Stimulated activated CD4-positive, alpha-beta T cell treated with anti-CD3 and anti-CD28 coated beads, Interleukin-15, amount 100 ng/mL, for 24 hours (primary cell): ENCODE measurements at regions not wholly inside any gene's neighbourhood (a gene's known extent, or its start where the extent isn't known, plus 50 kb on each side); places are given as distances from the start of the nearest gene placed in this dataset.
"Not testable (repeated sequence)": the region's sequence is repeated elsewhere in the genome, so short reads cannot be mapped to it uniquely, and the experiment has no call there.

Experiments
- DNase-seq: peaks from one replicate; pipeline ENCODE4 v3.0.0-alpha.2; 2020

- no peak for DNase-seq
Observed at GRCh38 chr1:244326757-244327156, 125.0 kb downstream of the ADSS2 start.

- no peak for DNase-seq
Observed at GRCh38 chr1:244327533-244327932, 124.2 kb downstream of the ADSS2 start.

DNA sequence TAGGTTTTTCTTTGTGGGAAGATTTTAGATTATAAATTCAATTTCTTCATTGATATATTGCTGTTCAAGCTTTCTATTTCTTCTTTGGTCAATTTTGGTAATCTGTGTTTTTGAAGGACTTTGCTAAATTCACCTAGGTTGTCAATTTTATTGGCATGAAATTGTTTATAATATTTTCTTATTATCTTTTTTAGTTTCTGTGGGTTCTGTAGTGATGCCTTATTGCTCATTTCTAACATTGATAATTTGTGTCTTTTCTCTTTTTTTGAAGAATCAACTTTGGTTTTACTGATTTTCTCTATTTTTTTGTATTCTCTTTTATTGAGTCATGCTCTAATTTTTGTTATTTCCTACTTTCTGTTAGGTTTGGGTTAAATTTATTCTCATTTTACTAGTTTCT, 123.2 kb downstream of the ADSS2 start:
- no peak for DNase-seq

DNA sequence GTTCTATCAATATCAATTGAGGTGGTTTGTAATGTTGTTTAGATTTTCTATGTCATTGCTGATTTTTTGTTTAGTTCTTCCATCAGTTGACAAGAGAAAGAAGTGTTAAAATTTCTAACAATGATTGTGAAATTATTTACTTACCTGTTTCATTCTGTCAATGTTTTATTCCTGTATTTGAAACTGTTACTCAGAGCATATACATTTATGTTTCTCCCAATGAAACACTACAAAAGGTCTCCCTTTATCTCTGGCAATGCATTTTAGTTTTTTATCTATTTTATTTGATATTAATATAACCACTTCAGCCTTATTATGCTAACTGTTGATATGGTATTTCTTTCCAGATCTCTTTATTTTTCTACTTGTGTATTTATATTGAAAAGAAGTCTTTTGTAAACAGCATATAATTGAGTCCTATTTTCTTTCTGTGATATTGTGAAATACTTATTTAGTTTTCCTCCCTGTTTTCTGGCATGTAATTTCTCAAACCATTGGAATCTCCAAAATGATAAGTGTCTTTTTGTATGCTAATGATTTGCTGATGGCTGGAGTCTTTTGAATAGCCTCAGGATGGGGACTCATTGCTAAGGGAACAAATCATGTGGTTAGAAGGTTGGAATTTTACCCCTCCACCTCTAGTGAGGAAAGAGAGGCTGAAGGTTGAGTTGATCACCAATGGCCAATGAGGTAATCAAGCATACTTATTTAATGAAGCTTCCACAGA, 122.0 kb downstream of the ADSS2 start:
- DNase-seq: no peak

GRCh38 chr1:244330318-244330625, 121.4 kb downstream of the ADSS2 start:
- DNase-seq: no peak

GRCh38 chr1:244332761-244333160, 118.9 kb downstream of the ADSS2 start:
- DNase-seq: not testable (repeated sequence)

GRCh38 chr1:244334315-244334714, 117.4 kb downstream of the ADSS2 start:
- not testable (repeated sequence) for DNase-seq

- not testable (repeated sequence) for DNase-seq
Observed at GRCh38 chr1:244334842-244335241, 116.9 kb downstream of the ADSS2 start.

DNA sequence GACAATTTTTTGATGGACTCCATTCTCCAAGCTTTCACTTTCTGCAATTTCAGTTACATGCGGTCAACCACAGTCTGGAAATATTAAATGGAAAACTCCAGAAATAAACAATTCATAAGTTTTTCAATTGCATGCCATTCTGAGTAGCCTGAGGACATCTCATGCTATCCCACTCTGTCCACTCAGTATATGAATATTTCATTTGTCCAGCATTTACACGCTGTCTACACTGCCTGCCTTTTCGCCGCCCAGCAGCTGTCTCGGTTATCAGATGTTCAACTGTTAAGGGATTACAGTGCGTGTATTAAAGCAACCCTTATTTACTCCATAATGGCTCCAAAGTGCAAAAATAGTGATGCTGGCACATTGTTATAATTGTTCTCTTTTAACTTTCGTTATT, 116.3 kb downstream of the ADSS2 start:
- DNase-seq: no peak

DNA sequence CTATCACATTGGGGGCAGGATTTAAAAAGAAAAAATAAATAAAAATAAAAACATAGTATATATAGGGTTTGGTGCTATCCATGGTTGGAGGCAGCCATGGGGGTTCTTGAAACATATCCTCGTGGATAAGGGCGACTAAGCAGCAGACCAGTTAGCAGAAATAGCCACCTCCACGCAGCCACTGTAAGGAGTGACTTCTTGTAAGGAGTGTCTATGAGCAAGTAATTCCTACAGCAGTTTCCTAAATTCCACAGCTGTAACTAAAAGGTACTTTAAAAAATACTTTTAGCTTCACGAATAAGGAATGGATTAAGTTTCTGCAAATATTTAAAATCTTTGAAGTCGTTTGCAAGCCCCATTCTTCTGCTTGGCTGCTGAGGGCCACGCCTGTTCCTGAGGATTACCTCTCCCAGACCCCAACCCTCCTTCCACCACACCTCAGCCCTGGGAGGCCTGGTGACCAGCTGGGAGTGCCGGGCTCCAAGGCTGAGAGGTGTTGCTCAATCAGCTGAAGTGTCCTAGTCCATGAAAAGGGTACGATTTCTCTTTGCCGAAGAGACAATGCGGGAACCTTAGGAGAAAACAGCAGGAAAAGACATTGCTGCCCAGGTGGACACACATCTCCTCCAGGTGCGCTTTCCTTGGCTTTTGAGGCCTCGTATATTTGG, 115.3 kb downstream of the ADSS2 start:
- DNase-seq: no peak

- no peak for DNase-seq
Observed at GRCh38 chr1:244337839-244338238, 113.9 kb downstream of the ADSS2 start.

DNA sequence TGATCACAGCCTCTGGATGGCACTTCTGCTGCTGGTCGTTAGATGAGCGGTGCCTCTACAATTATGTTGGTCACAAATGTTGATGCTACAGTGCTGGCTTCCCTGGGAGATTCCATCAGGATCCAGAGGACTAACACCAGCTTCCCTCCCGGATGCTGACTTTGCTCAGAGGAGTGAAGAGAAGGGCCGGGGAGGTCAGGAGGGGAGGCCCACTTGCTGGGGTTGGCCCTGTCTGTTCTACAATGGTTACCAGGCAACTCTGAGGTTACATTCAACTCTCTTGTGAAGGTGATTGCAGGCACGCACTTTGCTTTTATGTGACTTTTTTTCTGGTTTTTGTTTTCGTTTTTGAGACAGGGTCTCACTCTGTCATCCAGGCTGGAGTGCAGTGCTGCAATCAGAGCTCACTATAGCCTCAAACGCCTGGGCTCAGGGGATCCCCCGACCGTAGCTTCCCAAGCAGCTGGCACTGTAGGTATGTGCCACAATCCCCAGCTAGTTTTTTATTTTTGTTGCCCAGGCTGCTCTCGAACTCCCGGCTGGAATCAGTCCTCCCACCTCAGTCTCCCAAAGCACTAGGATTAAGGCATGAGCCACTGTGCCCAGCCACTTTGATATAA, 112.5 kb downstream of the ADSS2 start:
- no peak for DNase-seq

DNA sequence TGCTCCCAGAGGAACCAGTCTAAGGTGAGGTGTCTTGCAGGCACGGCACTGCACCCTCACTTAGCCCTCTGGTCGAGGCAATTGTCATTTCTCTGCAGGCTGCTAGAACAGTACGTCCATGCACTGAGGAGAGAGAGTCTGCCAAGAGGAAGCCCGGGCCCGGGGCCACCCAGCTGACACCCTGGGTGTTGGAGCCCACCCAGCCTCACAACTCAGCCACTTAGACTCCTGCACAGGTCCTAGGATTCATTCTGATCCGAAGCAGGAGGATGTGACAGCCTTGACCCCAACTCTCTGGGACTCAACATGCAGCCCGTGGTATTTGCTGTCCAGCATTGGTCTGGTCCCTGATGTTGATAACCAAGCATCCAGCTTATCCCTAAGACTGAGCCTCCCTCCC, 111.9 kb downstream of the ADSS2 start:
- DNase-seq: no peak

- DNase-seq: no peak
Observed at GRCh38 chr1:244340396-244340795, 111.3 kb downstream of the ADSS2 start.

DNA sequence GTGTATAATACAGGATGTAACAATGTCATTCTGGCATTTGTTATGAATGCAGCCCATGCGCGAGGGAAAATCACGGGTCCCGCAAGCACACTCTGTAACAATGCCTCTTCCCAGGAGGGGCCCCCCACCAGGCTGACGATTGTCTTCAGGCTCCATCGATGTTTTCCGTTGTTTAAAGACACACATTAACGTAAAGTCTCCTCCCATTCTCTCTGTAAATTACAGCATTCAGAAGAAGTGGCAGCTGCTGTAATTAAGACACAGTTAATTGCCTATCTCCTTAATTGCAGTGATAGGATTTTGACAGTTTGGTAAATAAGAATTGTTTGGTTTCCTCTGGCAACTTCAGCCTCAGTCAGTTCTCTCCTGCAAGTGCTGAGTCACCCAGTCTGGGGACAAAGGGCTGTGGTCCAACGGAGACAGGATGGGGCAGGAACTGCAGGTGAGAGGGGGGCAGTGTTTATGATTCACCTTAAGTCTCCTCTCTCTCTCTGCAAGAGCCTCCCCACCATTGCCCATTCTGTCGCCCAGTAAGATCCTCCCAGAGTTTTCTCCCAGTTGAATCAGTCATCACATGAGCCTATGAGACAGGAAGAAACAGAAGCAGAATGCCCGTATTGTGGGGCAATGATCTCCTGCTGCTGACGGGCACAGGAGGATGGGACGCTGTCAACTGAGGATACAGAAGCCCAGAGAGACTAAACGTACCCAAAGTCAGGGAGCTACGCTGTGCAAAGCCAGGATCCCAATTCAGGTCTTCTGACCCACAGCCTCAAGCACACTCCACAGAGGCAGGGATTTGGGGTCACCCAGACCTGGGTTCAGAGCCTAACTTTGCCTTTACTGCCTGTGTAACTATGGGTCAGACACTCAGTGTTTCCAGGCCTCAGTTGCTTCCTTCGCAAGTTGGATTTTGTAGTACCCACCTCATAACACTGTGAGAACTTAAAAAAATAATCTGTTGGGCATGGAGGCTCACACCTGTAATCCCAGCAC, 110.0 kb downstream of the ADSS2 start:
- DNase-seq: peak; percentile 5

- DNase-seq: no peak
Observed at GRCh38 chr1:244344001-244344400, 107.7 kb downstream of the ADSS2 start.

DNA sequence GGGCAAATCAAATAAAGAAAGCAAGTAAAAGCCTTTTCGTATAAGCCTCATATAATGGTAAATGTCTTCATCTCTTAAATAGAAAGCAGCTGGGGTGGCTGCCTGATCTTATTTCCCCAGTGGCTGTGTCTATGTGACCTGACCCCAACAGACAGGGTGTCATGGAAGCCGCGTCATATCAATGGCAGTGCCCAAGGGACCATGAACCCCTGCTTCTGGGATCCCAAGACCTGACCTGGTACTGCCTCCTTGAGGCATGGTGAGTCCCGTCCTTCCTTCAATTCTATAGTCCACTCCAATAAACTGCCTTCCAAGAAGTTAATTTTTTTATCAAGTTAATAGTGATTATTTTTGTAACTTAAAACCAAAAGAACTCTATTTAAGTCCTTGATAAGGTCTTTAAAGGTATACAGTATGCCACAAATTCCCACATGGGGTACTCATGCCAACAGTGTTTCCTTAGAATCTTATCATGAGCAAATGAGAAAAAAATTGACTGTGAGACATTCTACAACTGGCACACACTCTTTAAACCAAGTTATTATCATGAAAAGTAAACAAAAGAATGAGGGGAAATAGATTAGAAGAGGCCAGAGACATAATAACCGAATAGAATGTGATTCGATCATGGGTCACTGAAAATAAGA, 104.6 kb downstream of the ADSS2 start:
- DNase-seq: no peak

DNA sequence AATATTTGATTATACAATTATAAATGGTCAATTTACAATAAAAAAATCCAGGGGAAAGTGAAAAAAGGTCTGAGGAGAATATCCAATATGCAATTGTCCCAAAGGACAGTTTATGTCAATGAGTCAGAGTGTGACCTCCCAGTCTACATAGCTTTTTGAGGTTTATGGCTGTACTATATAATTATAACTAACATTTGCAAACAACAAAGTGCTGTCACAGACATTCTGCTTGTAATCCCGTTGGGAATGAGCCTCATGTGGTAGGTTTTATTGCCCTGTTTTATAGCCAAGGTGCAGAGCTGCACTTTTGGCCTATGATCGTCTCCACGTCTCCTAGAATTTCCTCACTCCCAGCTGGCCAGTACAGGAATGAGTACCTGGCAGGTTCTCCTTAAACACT, 103.8 kb downstream of the ADSS2 start:
- no peak for DNase-seq

GRCh38 chr1:244349103-244349531, 102.6 kb downstream of the ADSS2 start:
- no peak for DNase-seq

- no peak for DNase-seq
Observed at GRCh38 chr1:244349581-244350001, 102.1 kb downstream of the ADSS2 start.

DNA sequence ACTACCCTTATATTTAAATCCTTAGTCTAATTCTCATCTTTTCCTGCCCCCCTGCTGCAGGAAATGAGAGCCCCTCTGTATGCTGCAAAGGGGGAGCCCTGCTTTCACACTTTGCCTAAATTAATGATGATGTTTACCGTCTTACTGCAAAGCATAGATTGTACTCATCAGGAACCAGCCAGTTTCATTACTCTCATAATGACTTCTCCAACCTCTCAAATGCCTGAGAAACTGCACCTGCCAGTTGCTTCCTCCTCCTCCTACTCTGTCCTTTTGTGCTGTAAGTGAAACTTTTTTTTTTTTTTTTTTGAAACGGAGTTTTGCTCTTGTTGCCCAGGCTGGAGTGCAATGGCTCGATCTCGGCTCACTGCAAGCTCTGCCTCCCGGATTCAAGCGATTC, 101.7 kb downstream of the ADSS2 start:
- DNase-seq: no peak

DNA sequence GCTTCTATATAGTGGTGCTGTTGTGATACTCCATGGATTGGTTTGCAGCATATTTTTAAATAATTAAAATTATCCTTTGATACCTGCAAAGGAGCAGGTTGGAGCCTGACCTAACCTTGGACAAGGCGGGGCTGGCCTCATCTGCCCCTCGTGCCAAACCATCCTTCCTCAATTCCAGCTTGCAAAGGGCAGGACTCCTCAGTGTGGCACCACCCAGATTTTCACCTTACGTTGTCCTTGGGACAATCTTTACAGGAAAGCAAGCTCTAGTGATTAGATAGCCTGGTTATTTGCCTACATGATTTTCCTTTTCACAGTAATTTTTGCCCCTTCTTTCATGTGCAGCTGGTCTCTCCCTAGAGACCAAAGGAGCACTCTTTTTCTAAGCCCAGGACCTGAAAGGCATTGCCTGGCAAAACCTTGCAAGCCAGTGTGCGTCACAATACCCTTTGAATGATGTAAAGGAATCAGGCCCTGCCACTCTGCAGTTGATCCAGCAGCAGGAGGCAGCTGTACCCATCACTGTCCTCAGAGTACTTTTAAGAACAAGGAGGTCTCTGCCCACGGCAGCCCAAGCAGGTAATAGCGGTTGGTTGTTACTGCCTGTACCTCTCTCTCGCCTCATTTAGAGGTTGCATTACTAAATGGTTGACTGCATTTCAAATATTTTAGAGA, 99.4 kb downstream of the ADSS2 start:
- DNase-seq: no peak
